ENCODE measurements at regions not wholly inside any gene's neighbourhood (a gene's known extent, or its start where the extent isn't known, plus 50 kb on each side); places are given as distances from the start of the nearest gene placed in this dataset.

DNA sequence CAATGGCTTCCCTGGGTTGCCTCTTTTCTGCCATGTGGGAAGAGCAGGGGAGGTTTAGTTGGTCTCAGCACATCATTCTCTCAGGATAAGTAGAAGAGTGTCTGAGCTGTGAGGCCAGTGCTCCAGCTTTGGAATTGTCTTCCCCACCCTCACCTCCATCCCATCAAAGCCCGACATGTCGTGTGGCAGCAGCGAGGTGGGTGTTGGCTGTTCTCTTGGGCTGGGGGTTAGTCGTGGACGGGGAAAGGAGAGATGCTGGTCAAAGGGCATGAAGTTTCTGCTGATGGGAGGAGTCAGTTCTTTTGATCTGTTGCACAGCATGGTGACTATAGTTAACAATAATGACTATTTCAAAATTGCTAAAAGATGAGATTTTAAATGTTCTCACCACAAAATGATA, 404.2 kb downstream of the TMEM121 start:
- H3K4me3 ChIP-seq (ENCODE audit: low read depth, low read length): no peak overlapping the region
- TF ChIP-seq, protein P1, sequence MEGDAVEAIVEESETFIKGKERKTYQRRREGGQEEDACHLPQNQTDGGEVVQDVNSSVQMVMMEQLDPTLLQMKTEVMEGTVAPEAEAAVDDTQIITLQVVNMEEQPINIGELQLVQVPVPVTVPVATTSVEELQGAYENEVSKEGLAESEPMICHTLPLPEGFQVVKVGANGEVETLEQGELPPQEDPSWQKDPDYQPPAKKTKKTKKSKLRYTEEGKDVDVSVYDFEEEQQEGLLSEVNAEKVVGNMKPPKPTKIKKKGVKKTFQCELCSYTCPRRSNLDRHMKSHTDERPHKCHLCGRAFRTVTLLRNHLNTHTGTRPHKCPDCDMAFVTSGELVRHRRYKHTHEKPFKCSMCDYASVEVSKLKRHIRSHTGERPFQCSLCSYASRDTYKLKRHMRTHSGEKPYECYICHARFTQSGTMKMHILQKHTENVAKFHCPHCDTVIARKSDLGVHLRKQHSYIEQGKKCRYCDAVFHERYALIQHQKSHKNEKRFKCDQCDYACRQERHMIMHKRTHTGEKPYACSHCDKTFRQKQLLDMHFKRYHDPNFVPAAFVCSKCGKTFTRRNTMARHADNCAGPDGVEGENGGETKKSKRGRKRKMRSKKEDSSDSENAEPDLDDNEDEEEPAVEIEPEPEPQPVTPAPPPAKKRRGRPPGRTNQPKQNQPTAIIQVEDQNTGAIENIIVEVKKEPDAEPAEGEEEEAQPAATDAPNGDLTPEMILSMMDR (IDR thresholded peaks at IDR 0.05; ENCODE audit: low read depth, low read length): no peak

DNA sequence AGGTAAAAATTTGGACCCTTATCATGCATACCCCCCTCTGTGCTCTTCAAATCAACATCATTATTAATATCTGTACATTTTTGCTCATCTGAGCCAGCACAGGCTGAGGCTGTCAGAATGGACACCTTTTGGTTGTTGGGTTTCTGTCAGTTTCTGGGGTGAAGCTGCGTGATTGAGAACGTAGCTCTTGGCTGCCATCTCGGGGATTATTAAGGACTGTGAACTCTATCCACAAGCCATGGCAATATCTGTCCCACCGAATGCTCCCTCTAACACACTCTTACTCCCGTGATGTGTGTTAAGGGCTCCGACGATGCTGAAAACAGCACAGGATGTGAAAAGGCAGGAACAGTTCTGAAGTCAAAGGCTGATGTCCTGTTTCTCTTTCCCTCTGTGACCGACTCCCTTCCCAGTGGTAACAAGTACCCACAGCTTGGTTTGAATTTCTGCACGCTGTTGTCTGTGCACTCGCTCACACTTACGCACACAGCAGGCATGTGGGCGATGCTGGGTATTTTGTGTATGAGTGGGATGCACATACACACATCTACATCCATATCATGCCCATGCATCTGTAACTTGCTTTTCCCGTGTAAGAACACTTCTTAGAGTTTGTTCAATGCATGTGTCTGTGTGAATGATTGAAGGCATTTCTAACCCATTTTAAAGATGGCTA, 405.6 kb downstream of the TMEM121 start:
- no peak overlapping the region for H3K4me3 ChIP-seq (ENCODE audit: low read depth, low read length)
- TF ChIP-seq, protein P1 (IDR thresholded peaks at IDR 0.05; ENCODE audit: low read depth, low read length): no peak

DNA sequence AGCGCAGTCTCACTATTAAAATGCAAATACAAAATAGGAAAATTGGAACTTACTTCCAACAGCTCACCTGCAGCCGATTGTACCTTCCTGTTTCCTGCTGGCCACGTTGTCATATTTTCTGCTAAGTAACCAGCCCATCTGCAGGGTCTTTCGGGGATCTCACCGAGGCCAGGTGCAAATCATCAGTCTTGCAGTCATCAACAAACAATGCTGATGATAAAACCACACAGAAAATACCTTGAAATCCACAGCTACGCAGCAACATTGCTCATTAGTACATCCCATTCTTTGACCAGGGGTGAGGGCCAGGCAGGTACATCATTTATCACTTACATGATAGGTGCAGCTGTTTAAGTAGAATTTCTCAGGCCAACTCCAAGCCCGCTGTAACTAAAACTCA, 406.9 kb downstream of the TMEM121 start:
- TF ChIP-seq, protein P1 (IDR thresholded peaks at IDR 0.05; ENCODE audit: low read depth, low read length): no peak
- H3K4me3 ChIP-seq (ENCODE audit: low read depth, low read length): no peak overlapping the region

DNA sequence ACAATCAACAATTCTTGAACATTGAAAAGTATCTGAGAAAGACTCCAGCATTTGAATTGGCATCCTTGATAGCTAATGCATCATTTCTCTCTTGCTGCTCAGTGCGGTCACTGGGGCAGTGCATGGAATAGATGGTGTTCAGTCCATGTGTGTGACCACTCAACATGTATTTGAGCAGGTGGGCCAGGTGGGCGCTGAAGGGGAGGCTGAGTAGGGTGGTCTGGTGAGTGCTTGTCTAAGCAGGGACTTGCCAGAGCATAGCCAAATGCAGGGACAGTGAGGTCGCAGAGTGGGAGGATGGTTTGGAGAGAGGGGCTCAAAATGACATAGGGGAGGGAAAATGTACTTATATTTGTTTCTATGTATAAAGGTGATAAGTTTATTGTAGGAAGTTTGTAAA, 409.0 kb downstream of the TMEM121 start:
- TF ChIP-seq, protein P1 (IDR thresholded peaks at IDR 0.05; ENCODE audit: low read depth, low read length): no peak
- no peak overlapping the region for H3K4me3 ChIP-seq (ENCODE audit: low read depth, low read length)

DNA sequence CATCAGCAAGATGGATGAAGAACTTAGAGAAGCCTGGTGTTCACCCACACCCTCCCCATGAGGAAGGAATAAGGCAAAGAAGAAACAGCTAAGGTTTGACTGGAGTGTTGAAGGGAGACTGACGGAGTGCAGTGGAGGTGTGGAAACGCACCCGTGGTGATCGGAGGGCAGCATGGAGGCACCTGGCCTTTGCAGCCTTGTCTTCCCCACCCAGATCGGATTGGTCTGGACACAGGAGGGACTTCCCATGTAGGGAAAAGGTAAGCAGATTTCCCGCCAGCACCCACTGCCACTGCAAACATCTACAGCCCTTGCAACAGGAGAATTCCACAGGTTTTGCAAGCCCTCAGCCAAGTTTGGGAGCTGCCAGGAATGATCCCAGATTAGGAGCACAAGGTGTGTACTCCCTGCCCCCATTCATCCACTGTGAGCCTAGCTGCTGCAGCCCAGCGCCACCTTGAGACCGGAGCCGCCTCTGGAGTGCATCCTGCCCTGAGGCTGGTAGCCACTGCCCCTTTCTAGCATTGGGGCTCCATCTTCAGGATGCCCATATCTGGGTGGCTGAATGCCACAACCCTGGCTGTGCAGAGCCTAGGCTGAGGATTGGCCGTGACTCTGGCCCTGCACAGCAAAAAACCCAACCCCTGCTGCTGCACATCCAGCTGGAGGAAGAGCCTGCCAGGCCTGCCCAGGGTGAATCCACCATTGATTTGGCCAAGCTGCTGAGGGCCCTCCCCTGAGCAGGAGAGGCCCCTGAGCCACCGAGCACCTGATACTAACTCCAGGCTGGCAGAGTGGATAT, 411.1 kb downstream of the TMEM121 start:
- TF ChIP-seq, protein P1 (IDR thresholded peaks at IDR 0.05; ENCODE audit: low read depth, low read length): no peak
- H3K4me3 ChIP-seq (ENCODE audit: low read depth, low read length): no peak overlapping the region

DNA sequence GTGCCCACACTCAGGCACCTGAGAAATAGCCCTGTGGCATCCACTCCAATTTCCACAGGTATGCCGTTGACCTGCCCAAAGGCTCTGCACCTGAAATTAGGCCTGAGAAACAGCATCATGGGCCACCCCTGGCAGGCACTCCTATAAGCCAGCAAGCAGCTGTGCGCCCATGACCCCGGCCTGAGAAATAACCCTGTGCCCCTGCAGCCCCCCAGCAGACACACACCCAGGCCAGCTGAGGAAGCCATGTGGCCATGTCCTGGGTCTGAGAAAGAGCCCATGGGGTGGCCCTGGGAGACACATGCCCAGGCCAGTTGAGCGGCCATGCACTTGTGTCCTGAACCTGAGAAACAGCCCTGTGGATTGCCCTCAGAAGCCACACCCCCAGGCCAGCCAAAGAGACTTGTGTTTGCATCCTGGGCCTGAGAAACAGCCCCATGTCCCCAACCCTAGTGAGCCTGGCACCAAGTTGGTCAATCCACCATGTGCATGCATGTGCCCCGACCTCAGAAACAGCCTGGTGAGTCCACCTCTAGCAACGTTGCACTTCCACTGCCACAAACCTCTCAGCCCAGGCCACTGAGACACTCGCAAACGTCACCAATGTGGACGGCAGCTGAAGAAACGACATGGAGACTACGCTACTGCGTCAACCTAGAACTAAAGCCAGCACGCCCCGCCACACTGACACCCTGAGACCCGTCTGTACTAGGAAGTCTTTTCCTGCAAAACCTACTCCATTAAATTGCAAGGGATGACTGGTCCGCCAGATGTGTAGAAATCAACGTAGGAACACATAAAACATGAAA, 411.9 kb downstream of the TMEM121 start:
- TF ChIP-seq, protein P1 (IDR thresholded peaks at IDR 0.05; ENCODE audit: low read depth, low read length): no peak
- no peak overlapping the region for H3K4me3 ChIP-seq (ENCODE audit: low read depth, low read length)
